Fibroblast of mammary gland (primary cell): ENCODE measurements at regions not wholly inside any gene's neighbourhood (a gene's known extent, or its start where the extent isn't known, plus 50 kb on each side); places are given as distances from the start of the nearest gene placed in this dataset.
"Not testable (repeated sequence)": the region's sequence is repeated elsewhere in the genome, so short reads cannot be mapped to it uniquely, and the experiment has no call there.

ENCODE experiments used
- DNase-seq: peaks from one replicate; pipeline ENCODE4 v3.0.0-alpha.2; 2010; ENCODE audit warnings: low read depth
- H3K4me3 ChIP-seq: 2 replicates; pipeline ENCODE4 v1.5.1; 2011; ENCODE audit warnings: low read depth, mild to moderate bottlenecking, low read length, moderate library complexity; ENCODE audit not compliant: control insufficient read depth
- CTCF ChIP-seq: conservative IDR thresholded peaks from 2 replicates; pipeline ENCODE4 v1.5.1; 2011; ENCODE audit warnings: low read depth, low read length, inconsistent platforms; ENCODE audit not compliant: control insufficient read depth, insufficient read depth

GRCh38 chr11:33435216-33435615 is 178.0 kb downstream of the HIPK3 start:
- no peak for DNase-seq
- no peak for TF ChIP-seq CTCF

GRCh38 chr11:33434294-33434693 is 177.1 kb downstream of the HIPK3 start:
- no peak overlapping the region for H3K4me3 ChIP-seq
- no peak for DNase-seq
- TF ChIP-seq CTCF, result no peak

More at GRCh38 chr11:33435216-33435615, 178.0 kb downstream of the HIPK3 start:
- H3K4me3 ChIP-seq, result no peak overlapping the region

- DNase-seq, H3K4me3 ChIP-seq: not testable (repeated sequence)
Observed at GRCh38 chr11:33428435-33428834, 171.3 kb downstream of the HIPK3 start.

GRCh38 chr11:33420959-33421566 is 163.9 kb downstream of the HIPK3 start:
- no peak overlapping the region for H3K4me3 ChIP-seq
- no peak for TF ChIP-seq CTCF
- DNase-seq, result no peak

- TF ChIP-seq CTCF, result no peak
- no peak for DNase-seq
- no peak overlapping the region for H3K4me3 ChIP-seq
Observed at GRCh38 chr11:33419924-33420323, 162.7 kb downstream of the HIPK3 start.

- DNase-seq, result no peak
- no peak for TF ChIP-seq CTCF
- H3K4me3 ChIP-seq, result no peak overlapping the region
Observed at GRCh38 chr11:33417121-33417520, 159.9 kb downstream of the HIPK3 start.

GRCh38 chr11:33413301-33413700 is 156.1 kb downstream of the HIPK3 start:
- no peak for TF ChIP-seq CTCF
- DNase-seq, result no peak
- no peak overlapping the region for H3K4me3 ChIP-seq
